GM19455 (cell line): ENCODE measurements at regions not wholly inside any gene's neighbourhood (a gene's known extent, or its start where the extent isn't known, plus 50 kb on each side); places are given as distances from the start of the nearest gene placed in this dataset.

Experiments
- ATAC-seq: cut with Tn5 transposase; IDR thresholded peaks from one replicate; pipeline ENCODE4 v1.9.1; 2021; ENCODE audit not compliant: unreplicated experiment

DNA sequence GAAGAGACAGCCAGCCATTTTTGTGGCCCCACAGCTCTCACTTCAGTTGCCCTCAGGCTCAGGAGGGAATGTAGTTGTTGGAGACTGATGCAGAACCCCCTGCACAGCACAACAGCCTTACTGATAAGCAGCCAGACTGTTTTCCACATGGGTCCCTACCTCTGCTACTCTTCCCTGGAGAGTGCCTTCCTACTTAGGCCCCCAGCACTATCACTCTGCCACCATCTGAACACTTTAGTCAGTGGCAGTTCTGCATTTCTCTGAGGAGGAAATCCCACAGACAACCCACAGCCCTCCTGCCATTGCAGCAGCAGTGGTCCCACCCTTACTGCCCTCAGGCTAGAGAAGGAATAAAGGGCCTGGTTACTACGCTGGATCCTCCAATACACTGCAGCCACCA lies 61.8 kb upstream of the PTPRD start:
- no peak for ATAC-seq

DNA sequence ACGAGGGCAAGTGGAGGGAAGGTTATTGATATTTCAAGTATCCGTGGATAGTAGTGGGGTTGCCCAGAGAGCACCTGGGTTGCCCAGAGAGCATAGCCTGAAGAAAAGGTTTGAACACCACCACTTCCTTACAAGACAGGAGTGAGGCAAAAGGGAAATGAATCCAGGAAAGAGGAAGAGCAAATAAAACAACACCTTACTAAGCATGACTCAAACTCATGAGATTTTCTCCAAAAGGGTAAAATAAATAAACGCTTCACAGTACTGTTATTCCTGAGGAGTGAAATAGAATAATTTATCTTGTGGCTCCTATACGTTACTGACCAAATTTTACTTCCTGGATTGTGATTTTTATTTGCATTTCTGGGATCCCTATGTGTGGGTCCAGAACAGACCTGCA lies 65.2 kb upstream of the PTPRD start:
- ATAC-seq, result no peak

DNA sequence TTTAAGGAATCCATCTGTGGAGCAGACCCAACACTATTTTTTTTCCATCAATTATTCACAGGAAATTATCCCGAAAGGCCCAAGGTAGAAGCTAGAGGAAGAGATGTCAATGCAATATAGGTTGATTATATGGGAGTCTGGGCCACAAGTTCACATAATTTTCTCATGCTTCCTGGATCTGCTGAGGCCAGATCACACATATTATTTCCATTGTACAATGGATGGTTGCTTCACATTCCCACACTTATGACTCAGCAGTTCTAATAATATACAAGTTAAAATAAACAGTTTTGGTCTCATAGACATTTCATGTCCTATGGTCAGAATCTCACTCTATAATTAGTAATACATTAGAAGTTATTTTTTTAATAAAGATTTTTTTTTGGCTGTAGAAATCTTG lies 66.0 kb upstream of the PTPRD start:
- ATAC-seq, result no peak

DNA sequence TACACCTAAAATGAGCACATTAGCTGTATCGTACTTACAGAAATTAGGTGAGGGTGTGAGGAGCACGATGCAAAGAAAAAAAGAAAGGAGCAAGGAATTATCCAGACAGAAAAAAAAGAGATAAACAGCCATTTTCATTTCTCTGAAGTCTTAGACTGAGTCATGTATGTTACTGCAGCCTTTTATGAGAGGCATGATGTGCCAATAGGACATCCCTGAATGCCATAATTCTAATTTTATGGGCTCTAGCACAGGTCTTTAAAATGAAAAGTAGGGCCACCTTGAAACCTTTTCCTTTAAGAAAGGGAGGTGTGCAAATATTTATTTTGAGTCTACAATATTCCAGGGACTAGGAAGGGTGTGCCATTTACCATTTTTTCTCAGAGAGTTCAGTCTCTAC lies 74.1 kb upstream of the PTPRD start:
- ATAC-seq, result no peak

DNA sequence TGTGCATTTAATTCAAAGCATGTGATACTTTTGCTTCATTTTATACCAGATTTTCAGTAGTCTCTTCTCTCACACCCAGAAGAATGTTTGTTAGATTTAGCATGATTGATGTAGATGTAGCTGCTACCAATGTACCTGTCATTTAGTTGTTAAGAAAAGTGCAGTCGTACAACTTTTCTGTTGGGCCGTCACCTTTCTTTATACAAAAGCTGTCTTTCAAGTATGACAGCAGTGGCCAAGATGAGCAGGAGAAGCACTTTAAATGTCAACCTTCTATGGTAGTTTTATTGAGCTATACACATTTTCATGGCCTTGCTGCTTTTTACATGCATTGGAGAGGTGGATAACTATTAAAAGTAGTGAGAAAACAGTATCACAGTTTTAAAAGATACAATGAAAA lies 77.7 kb upstream of the PTPRD start:
- no peak for ATAC-seq

DNA sequence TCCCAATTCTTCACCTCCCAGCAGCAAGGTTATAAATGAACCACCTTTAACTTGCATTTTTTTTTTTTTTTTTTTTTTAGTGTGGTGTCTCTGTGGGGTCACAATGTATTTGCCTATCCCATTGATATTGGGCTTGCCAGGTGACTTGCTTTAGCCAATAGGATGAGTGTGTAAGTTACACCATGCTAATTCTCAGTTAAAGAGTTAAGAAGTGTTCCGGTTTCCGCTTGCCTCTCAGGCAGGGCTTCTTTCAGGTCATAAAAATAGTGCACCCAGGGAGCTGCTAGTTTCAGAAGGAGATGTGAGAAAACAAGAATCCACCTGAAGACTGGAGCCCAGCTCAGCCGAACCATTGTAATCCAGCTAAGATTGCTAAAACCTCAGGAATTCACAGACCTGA lies 84.2 kb upstream of the PTPRD start:
- ATAC-seq, result no peak

DNA sequence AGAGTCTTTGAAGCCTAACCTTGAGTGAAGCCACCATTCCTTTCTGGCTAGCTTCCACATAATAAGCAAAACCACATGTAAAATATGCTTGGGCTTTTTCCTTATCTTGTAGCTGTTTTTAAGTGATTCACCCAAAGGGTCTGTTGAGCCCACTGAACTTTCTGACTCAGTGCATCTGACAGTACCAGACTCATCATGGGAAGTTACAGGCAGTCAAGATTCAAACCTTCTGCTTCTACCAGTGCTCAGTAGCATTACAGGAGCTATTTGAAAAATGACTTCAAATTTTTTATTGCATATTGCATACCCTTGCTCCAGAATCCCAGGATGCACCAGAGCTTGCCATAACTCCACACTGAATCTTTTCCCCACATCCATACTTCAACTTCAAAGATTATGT lies 87.5 kb upstream of the PTPRD start:
- no peak for ATAC-seq

DNA sequence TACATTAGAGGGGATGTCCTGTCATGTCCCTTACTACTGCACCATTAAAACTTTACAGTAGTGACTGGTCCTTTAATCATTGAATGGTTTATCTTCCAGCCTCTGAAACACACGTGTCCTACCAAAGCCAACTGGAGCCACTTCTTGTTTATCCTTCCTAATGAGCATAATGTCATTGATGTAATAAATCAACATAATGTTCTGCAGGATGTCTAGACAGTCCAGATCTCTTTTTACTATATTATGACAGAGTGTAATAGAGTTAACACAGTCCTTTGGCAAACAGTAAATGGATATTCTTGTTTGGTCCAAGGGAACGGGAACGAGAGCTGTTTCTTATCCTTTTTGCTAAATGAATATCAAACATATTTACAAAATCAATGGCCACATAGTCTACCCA lies 88.1 kb upstream of the PTPRD start:
- no peak for ATAC-seq

DNA sequence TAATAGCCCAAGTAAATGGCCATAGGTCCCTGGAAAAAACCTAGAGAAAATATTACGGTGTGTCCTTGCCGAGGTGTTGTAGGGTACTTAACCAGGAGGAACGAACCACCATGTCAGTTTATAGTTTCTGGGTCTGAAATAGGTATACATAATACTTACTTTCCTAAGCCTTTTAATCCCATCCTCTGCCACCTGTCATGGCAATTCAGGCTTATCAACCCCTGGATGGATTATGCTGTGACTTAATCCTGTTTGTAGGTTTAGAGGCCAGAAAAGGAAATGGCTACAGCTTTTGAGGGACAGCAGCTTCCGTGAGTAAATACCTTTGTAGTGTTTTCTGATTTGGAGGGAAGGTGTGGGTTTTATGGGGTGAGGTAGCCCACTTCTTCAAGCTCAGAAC lies 89.1 kb upstream of the PTPRD start:
- ATAC-seq, result no peak

DNA sequence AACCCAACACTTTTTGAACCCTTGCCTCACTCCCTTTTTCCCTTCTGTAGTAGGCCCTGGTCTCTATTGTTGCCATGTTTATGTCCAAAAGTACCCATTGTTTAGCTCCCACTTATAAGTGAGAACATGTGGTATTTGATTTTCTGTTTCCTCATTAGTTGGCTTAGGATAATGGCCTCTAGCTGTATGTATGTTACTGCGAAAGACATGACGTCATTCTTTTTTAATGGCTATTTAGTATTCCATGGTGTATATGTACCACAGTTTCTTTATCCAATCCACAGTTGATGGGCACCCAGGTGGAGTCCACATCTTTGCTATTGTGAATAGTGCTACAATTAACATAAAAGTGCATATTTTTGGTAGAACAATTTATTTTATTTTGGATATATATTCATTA lies 90.3 kb upstream of the PTPRD start:
- ATAC-seq, result no peak

DNA sequence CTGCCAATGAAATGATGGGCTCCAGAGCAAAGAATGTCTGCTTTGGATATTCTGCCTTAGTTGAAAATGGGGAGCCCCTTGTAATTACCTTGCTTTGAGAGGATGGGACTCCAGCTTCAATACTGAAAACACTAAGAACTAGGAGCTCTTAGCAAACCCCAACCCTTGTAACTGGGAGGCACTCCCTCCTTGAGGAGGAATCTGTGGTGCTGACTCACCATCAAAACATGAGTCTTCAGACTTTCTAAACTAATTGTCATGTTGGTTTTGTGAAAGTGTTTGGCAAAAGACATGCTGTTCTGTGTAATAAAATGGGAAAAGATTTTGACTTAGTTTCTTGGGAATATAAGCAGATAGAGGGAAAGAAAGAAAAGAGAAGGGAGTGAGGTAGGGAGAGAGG lies 91.9 kb upstream of the PTPRD start:
- no peak for ATAC-seq

DNA sequence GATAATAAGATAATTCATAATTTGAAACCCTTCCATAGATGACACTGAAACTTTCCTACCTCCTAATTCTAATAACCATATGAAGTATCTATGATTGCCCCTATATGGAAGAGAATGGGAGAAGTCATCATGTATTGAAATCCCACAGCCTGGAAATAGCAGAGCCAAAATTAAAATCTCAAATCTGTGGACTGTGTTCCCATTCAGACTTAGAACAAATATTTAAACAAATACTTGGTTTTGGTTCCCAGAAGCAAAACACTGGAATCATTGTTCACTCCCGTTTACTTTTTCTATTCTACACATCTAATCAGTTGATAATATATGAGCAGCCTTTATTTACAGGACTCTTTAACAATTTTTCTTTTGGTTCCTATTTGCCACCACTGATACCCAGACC lies 92.6 kb upstream of the PTPRD start:
- no peak for ATAC-seq

DNA sequence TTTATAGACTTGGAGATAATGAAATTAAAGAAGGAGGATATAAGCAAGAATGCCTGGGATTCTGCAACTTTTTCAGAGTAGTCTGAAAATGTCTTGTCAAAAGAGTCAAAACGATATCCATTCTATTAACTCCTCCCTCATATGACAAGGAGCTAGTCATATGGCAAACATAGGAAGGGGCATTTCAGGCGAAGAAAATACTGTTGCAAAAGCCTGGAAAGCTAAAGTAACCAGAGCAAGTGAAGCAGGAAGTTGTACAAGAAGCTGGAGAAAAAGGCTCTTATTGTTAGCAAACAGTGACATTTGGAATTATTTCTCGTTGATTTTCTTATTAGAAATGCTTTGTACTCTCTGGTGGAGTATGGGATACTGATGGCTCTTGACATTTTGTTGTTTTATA lies 94.0 kb upstream of the PTPRD start:
- no peak for ATAC-seq

DNA sequence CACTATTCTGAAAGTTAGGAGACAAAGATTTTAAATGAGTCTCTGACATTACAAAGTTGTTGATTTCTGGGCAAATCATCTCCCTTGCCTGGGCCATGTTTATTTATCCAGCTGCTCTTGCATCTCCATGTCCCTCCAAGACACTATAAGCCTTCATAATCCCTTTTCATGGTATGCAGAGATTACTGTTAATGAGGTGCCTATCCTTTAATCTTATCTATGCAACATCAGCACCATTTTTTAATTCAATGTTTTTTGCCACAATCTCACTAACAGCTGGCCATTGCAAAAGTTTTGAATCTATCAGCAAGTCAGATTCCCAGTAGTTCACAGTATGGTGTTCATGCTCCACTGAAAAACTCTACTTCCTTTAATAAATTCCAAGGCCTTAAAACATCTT lies 108.5 kb upstream of the PTPRD start:
- ATAC-seq, result no peak

DNA sequence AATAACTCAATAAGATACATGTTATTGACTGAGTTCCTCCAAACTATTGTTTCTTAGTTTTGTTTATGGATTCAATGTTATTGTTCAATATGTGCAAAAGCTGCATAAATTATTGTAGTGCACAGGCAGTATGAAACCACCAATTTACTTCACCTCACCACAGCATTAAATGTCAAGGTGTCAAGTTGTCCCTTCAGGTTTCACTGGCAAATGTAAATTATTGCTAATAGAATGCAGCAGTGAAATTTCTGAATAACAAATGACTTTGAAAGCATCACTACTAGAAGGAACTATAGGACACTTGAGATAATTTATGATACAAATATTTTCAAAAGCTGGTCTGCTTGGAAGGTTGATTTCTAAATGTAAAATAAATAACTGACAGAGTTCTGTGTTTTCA lies 116.4 kb upstream of the PTPRD start:
- ATAC-seq, result no peak

DNA sequence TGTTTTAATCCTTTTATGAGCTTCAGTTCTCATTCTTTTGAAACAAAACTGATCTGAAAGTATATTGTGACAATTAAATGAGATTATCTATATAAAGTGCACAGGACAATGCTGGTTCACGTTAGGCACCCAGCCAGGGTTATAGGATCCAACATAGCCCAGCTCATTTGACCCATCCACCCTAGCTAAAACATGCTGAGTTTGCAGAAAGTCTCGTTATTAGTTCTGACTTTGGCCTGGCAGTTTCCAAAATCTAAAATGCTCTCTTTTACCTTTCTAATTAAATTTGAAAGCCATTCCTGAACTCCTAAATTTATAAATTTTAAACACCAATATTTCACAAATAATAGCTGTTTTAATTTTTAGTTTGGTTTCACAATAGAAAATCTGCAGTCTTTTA lies 131.9 kb upstream of the PTPRD start:
- ATAC-seq, result no peak

DNA sequence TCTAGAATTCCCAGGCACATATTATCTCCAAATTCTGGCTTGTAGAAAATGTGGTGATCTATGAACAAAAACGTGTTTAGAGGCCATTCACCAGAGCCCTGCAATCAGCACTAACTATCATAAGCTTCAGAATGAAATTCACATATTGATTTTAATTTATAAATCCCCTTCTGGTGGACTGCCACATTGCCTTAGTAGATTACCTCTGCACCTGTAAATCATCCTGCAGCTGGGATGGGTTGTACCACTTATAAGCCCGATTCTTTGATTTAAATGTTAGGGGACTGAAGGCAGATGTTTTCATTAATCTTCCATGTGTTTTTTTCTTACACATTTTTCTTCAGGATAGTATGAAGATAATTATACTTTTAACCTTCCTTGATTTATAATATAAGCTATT lies 140.7 kb upstream of the PTPRD start:
- no peak for ATAC-seq

DNA sequence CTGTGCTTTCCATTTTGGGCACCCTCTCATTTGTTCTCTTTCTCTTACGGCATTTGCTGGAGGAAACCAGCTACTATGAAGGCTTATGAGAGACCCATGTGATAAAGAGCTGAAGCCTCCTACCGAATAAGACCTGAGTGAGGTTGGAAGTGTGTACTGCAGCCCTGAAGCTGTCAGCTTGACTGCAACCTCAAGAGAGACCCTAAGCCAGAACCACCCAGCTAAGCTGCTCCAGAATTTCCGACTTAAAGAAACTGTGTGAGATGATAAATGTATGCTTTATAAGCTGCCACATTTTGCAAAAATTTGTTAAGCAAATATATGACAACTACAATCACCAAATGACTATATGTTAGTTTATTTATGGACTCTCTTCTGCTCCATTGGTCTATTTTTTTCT lies 151.7 kb upstream of the PTPRD start:
- no peak for ATAC-seq

DNA sequence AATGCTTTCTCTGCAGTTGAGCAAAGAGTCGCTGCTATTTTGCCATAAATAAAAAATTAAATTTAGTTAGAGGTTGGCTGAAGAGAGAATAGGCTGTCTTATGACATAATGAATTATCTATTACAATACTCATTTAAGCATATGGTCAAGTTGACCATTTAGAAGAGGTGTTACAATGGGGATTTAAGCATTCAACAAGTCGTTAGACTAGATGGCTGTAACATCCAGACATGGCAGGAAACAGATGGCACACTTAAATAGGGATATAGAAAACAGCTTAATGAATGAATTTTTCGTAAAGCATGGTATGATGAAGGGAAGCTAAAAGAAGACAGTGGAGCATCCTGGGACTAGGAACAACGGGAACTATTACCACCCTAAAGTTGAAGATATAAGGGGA lies 160.3 kb upstream of the PTPRD start:
- no peak for ATAC-seq

DNA sequence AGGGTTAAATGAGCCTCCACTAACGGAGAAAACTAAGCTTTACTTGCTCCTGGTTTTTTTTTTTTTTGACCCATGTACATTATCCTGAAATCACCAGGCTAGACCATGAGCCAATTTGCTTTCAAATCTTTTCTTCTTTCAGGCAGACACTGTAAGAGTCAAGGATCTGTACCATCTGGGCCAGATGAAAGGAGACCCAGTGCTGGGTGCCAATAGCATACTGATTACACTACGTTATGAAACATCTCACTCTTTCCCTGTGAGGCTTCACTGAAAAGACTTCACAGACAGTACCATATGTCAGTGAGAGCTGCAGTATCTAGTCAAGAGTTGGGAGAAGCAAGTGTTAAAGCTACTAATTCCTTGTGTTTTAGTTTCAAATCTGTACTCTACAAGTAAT lies 161.2 kb upstream of the PTPRD start:
- no peak for ATAC-seq

DNA sequence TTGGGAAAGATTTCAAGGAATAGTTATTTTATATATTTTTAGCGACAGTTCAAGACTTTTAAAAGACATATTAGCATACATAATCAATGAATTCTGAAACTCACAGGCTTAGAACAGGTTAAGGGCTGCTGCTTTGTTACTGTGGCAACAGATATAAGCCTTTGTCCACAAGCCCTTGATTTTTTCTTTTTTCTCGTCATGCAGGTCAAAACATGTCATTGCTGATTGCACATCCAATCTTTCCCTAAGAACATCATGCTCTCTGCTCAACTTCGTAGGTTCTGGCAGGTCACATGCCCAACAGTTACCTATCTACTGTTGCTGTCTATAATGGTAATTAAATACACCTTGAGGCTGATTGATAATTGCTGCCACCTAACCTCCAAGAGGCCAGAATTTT lies 172.5 kb upstream of the PTPRD start:
- ATAC-seq, result no peak

DNA sequence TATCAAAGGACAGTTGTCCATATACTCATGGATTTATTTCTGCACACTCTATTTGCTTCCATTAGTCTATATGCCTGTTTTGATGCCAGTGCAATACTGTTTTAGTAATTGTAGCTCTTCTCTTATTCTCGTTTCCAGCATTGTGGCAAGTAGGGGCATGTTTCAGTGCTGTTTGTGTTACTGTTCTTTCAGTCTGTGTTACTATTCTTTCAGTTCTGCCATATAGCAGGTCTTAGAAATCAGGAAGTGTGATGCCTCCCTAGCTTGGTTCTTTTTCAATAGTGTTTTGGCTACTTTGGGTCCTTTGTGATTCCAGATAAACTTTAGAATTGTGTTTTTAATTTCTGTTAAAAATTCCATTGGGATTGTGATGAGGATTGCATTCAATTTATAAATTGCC lies 180.5 kb upstream of the PTPRD start:
- ATAC-seq, result no peak

DNA sequence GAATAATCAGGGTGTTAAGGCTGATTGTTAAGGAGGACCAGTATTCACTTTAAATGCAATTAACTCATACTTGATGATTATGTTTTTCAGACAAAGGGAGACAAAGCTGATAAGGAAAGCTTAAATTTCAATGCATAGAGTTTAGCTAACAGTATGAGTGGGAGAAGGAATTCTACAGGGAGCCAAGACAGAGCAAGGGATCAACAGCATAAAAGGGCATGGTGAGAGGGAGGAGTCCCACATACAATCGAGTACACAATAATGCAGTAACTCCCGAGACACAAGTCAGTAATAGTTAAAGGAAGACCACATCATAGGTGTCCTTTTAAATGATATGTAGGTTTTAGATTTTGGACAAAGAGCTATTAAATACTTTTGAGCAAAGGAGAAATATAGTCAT lies 191.7 kb upstream of the PTPRD start:
- ATAC-seq, result no peak

DNA sequence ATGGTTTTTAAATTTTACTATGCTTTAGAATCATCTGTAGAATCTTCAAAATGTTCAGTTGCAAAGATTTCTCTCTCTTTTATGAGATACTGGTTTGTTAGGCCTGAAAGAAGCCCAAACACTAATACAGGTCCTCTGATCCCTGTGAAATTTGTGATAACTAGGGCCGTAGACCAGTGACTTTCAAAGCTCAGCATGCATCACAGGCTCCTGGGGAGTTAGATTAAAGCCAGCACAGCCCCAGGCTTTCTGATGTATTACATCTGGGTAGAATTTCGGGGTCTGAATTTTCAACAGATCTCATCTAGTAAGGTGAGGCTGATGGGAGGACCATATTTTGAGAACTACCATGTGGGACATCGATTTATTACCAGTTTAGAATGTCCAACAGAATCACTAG lies 194.1 kb upstream of the PTPRD start:
- ATAC-seq, result no peak
